ENCODE measurements at regions not wholly inside any gene's neighbourhood (a gene's known extent, or its start where the extent isn't known, plus 50 kb on each side); places are given as distances from the start of the nearest gene placed in this dataset.

GRCh38 chr1:235023711-235024439 is 104.8 kb downstream of the TOMM20 start:
- intact Hi-C loops (cut with micrococcal nuclease; ENCODE audit: unreplicated experiment), result no loop called here
- Histone ChIP-seq H3K27me3 (replicated peaks; ENCODE audit: insufficient read depth, low read depth, low read length, poor library complexity) (no peaks in the 10 kb centered on the region), H3K4me3 (ENCODE audit: low read depth, low read length, poor library complexity, severe bottlenecking) (no peak overlapping the region), H3K36me3 (ENCODE audit: insufficient read depth, low read length, poor library complexity, severe bottlenecking) (no peaks in the 10 kb centered on the region), H3K27ac (ENCODE audit: low read depth, low read length, poor library complexity, severe bottlenecking) (no peak overlapping the region), H3K4me1 (ENCODE audit: insufficient read depth, low read length, poor library complexity, severe bottlenecking) (no peaks in the 10 kb centered on the region), H3K9me3 (ENCODE audit: low read depth, low read length, poor library complexity, severe bottlenecking) (no peaks in the 10 kb centered on the region)
- no peak for DNase-seq (ENCODE audit: low spot score)
- CTCF ChIA-PET, result no interaction called here
- TF ChIP-seq EZH2 (IDR thresholded peaks at IDR 0.05; ENCODE audit: borderline replicate concordance, low read depth, low read length, poor library complexity, severe bottlenecking), result no peak
- no peak for TF ChIP-seq CTCF (conservative IDR thresholded peaks at IDR 0.05; ENCODE audit: low read depth, low read length)
- POLR2A ChIA-PET (ENCODE audit: low non-redundant PET), result no interaction called here
- BruUV-seq (replicated peaks), result no TSS peak

- Histone ChIP-seq H3K36me3 (ENCODE audit: insufficient read depth, low read length, poor library complexity, severe bottlenecking) (no peaks in the 10 kb centered on the region), H3K27ac (ENCODE audit: low read depth, low read length, poor library complexity, severe bottlenecking) (no peak overlapping the region), H3K4me1 (ENCODE audit: insufficient read depth, low read length, poor library complexity, severe bottlenecking) (no peaks in the 10 kb centered on the region), H3K9me3 (ENCODE audit: low read depth, low read length, poor library complexity, severe bottlenecking) (no peaks in the 10 kb centered on the region), H3K4me3 (ENCODE audit: low read depth, low read length, poor library complexity, severe bottlenecking) (no peak overlapping the region), H3K27me3 (replicated peaks; ENCODE audit: insufficient read depth, low read depth, low read length, poor library complexity) (no peaks in the 10 kb centered on the region)
- DNase-seq (ENCODE audit: low spot score), result no peak
- BruUV-seq (replicated peaks), result no TSS peak
- intact Hi-C loops (cut with micrococcal nuclease; ENCODE audit: unreplicated experiment), result no loop called here
- TF ChIP-seq CTCF (conservative IDR thresholded peaks at IDR 0.05; ENCODE audit: low read depth, low read length) (no peak), EZH2 (IDR thresholded peaks at IDR 0.05; ENCODE audit: borderline replicate concordance, low read depth, low read length, poor library complexity, severe bottlenecking) (no peak)
- CTCF ChIA-PET, result no interaction called here
- POLR2A ChIA-PET (ENCODE audit: low non-redundant PET), result no interaction called here
Measured at GRCh38 chr1:235022981-235023710, 105.5 kb downstream of the TOMM20 start.

- BruUV-seq (replicated peaks), result no TSS peak
- Histone ChIP-seq H3K4me3 (ENCODE audit: low read depth, low read length, poor library complexity, severe bottlenecking) (no peak overlapping the region), H3K27me3 (replicated peaks; ENCODE audit: insufficient read depth, low read depth, low read length, poor library complexity) (no peaks in the 10 kb centered on the region), H3K4me1 (ENCODE audit: insufficient read depth, low read length, poor library complexity, severe bottlenecking) (no peaks in the 10 kb centered on the region), H3K36me3 (ENCODE audit: insufficient read depth, low read length, poor library complexity, severe bottlenecking) (no peaks in the 10 kb centered on the region), H3K9me3 (ENCODE audit: low read depth, low read length, poor library complexity, severe bottlenecking) (no peaks in the 10 kb centered on the region), H3K27ac (ENCODE audit: low read depth, low read length, poor library complexity, severe bottlenecking) (no peak overlapping the region)
- no peak for DNase-seq (ENCODE audit: low spot score)
- no peak for TF ChIP-seq CTCF (conservative IDR thresholded peaks at IDR 0.05; ENCODE audit: low read depth, low read length)
- POLR2A ChIA-PET (ENCODE audit: low non-redundant PET), result no interaction called here
- CTCF ChIA-PET, result no interaction called here
- intact Hi-C loops (cut with micrococcal nuclease; ENCODE audit: unreplicated experiment), result no loop called here
Measured at GRCh38 chr1:235022341-235022980, 106.2 kb downstream of the TOMM20 start.
